GM19455 (cell line): ENCODE measurements at regions not wholly inside any gene's neighbourhood (a gene's known extent, or its start where the extent isn't known, plus 50 kb on each side); places are given as distances from the start of the nearest gene placed in this dataset.
"Not testable (repeated sequence)": the region's sequence is repeated elsewhere in the genome, so short reads cannot be mapped to it uniquely, and the experiment has no call there.

ENCODE experiments used
- ATAC-seq: cut with Tn5 transposase; IDR thresholded peaks from one replicate; pipeline ENCODE4 v1.9.1; 2021; ENCODE audit not compliant: unreplicated experiment

DNA sequence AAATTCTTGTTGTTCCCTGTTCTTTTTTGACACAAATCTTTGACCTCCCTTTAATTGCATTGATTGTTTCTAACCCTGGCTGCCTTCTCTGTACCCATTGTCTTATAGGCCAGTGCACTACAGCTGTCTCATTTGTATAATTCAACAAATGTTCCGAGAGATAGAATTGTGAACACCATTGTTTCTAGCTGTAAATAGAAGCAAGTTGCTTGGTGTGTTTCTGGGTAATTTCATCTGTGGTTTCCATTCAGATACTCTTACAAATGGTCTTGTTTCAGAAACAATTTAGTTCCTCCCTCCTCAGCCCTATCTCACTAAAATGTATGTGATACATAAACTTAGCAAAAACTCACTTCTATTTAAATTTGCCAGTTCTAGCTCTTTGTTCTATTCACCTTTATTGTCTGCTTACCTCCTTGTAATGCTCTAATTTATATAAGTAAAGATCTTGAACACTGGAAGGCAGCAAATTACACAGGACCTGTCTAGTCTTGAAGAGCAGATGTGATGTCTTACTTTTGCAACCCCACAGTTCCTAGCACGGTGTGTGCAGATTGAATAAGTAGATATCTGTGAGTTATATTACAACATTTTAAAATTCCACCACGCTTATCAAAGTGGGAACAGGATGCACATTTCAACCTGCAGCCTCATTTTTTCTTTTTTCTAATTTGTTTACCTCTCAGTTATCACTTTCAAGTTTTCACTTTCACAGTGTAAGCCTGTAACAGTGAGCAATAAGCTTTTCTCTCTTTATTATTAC, 515.6 kb upstream of the ZP4 start:
- no peak for ATAC-seq

DNA sequence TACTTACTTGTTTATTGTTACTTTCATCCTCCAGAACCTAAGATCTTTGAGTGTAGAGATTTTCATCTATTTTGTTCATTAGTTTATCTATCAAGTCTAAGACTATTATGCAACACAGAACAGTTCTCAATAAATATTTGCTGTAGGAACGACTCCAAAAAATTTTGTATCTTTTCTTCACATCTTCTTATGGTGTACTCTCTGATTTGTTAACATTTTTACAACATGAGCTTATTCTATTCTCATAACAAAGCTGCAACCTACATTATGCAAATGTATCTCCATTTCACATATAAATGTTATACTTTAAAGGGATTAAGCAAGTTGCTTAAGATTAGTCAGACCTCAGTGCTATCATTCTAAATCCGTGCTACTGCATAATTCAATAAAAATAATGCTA, 514.2 kb upstream of the ZP4 start:
- ATAC-seq: no peak

DNA sequence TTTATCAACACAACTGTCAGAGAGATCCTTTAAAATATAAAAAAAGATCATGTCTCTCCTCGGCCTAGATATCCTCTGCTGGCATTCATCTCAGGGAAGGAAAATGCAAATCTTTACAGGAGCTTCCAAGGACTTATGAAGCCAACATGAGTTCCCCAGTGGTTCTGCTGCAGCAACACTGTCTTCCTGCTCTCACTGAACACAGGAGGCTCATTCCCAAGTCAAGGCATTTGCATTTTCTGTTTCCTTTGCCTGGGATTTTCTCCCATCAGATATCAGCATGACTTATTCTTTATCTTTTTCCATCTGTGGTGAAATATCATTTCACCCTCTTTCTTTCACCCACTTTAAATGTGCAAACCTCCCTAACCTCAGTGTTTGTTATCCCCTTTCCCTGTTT, 513.8 kb upstream of the ZP4 start:
- ATAC-seq: no peak

DNA sequence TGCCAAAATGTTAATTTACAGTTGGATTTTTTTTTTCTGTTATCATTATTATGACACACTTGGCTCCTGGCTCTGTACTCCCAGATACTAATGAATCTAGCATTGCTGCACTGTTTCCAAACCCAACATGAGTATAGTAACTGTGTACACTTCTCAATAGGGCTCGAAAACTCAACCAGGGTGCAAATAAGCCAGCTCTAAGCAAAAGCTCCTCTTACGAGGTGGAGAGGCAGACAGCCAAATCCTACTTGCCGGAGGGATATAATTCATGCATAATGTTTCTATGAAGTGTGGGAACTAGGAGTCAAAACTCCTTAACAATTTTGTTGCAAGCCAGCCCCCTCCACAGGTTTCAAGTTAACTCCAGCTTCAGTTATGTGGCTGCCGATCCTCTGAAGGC, 510.4 kb upstream of the ZP4 start:
- ATAC-seq: no peak

DNA sequence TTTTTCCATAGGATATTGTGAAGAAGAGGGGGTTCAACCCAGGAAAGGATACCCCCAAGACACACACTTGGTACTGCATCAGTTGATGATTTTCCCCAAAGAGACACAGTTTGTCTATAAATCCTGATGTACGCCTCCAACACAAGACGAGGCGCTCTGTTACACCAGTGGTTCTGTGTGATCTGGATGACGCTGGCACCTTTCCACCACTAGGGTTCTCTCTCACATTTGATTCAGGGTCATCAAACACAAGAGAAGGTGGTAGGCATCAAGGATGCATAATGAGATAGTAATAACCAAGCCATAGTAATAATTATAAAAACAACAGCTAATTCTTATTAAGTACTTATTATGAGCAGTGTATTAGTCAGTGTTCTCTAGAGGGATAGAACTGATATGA, 508.8 kb upstream of the ZP4 start:
- no peak for ATAC-seq

DNA sequence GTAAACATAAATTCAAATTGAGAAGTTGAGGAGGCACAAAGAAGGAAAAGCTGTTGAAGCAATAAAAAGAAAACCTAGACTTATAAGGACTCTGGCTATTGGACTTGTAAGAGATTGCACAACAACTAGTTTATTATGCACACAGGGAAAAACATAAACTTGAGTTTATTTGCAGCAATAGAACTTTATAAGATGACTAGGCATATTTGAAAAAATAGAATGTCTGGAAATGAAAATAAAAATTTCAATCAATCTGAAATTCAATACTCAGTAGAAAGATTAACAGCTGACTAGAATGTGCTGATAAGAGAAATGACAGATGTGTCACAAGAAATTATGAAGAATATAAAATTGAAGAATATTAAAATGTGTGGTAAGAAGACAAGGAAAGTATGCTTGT, 505.4 kb upstream of the ZP4 start:
- no peak for ATAC-seq

DNA sequence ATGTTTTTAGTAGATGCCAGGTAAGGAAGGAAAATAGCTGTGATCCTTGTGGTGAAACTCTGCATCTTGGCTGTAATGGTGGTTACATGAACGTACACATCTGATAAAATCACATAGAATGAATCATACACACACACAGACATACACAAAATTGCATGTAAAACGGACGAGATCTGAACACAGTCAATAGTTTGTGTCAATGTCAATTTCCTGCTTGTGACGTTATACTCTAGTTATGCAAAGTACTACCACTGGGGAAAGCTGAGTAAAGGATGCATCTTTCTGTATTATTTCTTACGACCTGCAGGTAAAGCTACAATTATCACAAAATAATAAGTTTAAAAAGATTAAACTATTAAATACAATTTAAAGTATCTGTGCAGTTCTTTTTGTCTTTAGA, 493.7 kb upstream of the ZP4 start:
- ATAC-seq: no peak

DNA sequence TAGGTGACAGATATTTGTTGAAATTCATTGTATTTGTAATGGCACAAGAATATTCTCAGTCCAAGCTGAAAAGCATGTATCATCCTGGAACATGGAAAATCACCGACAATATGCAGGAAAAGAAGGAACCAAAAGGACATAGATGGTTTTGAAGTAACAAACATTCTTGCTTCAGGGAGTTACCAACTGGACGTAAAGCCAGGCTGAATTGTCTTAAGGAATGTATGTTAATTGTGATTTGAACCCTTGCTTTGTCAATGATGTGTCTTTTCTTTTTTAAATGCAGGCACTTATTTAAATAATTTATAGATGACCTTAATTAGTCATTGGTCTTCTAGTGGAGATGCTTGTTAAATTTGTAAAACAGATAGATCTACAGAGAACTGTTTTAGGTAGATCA, 489.4 kb upstream of the ZP4 start:
- ATAC-seq: no peak

DNA sequence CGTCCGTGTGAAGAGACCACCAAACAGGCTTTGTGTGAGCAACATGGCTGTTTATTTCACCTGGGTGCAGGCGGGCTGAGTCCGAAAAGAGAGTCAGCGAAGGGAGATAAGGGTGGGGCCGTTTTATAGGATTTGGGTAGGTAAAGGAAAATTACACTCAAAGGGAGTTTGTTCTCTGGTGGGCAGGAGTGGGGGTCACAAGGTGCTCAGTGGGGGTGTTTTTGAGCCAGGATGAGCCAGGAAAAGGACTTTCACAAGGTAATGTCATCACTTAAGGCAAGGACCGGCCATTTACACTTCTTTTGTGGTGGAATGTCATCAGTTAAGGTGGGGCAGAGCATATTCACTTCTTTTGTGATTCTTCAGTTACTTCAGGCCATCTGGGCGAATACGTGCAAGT, 488.7 kb upstream of the ZP4 start:
- not testable (repeated sequence) for ATAC-seq

DNA sequence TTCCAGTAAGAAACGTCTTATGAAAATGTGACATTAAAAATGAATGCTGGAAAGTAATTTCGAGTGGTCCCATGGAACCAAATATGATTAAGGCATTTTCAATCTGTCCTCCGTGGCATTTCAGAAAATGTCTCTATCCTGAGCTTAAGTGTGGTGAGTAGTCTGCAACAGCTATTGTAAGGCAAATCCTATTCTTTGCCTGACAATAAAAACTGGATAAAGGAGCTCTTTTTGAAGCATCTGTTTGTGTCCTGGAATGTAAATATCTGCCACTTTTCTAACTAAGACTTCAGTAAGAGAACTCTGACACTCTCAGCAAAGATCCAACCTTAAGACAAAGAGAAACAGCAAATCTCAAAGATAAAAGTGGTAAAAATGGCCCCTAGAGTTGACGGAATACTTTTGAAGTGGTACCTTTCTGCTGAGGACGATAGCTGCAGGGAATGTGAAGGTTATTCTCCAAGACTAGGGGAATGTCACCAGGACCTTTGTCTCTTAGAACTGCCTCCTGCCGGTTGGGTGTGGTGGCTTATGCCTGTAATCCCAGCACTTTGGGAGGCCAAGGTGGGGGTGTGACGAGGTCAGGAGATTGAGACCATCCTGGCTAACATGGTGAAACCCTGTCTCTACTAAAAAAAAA, 486.7 kb upstream of the ZP4 start:
- no peak for ATAC-seq

DNA sequence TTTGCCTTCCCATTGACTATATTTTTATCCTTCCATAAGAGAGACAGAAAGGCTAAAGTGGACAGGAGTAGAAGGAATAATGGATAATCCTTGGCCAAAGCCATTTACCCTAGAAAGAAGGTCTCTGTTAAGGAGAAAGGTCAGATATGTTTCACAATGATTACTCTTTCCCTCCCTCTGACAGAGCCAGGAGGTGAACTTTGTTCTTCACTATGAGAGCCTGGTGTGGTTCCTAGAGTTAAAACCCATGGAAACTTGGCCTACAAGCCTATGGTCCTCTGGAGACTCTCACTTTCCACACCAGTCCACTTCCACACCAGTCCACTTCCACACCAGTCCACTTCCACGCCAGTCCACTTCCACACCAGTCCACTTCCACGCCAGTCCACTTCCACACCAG, 479.9 kb upstream of the ZP4 start:
- ATAC-seq: no peak

DNA sequence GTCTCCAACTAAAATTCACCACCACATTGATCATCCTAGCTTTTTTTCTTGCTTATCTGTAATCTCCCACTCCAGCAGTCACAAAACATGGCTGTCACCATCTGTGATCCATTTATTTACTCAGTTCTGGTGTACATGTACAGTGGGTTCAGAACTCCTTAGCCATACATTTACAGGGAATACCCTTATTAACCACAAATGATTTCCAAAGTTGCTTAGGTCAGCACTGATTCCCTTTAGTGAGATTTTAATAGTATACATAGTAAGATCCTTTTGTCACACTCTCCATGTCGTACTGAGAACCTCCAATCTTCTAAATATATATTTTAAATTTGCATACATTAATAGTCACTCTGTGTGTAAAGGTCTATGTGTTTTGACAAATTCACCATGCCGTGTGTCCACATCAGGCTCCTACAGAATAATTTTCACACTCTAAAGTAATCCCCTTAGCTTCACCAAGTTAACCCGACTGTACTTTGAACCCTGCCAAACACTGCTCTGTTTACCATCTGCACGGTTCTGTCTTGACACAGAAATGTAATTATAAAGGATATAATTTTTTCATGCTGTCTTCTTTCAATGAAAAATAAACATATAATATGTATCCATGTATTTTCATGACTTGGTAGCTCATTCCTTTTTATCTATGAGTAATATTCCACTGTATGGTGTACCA, 473.6 kb upstream of the ZP4 start:
- no peak for ATAC-seq

DNA sequence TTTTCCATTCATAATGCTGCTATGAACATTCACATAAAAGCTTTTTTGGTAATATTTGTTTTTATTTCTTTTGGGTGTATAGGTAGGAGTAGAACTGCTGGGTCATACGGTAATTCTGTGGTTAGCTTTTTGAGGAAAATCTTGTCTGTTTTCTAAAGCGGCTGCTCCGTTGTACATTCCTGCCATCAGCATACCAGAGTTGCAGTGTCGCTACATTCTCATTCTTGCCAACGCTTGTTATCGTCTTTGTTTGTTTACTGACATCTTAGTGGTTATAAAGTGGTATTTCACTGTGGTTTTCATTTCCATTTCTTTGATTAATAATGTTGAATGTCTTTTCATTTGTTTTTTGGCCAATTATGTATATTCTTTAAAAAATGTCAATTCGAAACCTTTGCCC, 469.8 kb upstream of the ZP4 start:
- ATAC-seq: no peak

DNA sequence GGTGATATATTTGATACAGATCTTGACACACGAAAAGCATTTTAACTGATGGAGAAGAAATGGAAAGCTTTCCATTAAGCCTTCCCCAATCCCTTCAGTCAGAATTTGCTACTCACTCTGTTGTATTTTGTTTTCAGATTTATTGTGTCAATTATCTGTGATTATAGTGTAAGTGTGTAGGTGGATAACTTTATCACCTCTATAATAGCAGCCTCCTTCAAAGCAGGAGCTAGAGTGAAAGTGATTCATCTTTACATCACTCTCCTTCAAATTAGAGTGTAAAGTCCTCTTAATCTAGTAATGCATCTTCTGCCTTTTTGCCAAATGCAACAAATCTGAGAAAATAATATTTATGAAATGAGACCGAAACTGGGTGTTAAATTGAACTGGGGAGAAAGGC, 459.7 kb upstream of the ZP4 start:
- no peak for ATAC-seq

DNA sequence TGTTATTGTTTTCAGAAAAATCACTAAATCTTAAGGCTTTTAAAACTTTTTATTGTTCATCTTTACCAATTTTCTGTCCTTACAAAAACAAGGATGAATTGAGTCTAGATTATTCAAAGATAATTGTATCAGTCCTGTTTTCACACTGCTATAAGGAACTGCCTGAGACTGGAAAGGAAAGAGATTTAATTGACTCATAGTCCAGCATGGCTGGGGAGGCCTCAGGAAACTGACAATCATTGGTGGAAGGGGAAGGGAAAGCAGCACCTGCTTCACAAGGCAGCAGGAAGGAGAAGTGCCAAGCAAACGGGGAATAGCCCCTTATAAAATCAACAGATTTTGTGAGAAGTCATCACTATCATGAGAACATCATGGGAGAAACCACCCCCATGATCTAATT, 455.6 kb upstream of the ZP4 start:
- ATAC-seq: no peak

DNA sequence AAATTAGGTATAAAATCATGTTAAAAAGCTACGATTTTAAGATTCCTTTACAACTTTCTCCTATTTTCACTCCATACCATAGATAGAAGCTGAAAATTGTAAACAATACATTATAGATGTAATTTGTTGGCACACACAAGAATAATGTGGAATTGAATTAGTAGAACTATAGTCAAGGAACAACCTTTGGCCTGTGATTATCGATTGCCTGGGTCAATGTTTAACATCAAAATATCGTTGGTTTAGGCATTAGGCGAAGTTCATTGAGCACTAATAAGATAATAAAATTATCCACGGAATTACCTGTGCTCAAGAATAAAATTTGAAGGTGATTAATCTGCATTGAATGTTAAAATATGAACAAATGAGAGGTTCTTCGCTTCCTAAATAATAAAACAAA, 455.1 kb upstream of the ZP4 start:
- no peak for ATAC-seq

DNA sequence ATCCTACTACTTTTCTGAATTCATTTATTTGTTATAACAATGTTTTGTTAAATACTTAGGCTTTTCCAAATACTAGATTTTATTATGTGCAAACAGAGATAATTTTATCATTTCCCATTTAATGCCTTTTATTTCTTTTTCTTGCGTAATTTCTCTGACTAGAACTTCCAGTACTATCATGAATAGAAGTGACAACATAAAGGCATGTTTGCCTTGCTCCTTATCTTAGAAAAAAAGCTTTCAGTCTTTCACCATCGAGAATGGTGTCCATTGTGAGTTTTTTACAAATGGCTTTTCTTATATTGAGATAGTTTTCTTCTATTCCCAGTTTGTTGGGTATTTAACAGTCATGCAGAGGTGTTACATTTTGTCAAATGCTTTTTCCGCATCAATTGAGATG, 453.1 kb upstream of the ZP4 start:
- no peak for ATAC-seq

DNA sequence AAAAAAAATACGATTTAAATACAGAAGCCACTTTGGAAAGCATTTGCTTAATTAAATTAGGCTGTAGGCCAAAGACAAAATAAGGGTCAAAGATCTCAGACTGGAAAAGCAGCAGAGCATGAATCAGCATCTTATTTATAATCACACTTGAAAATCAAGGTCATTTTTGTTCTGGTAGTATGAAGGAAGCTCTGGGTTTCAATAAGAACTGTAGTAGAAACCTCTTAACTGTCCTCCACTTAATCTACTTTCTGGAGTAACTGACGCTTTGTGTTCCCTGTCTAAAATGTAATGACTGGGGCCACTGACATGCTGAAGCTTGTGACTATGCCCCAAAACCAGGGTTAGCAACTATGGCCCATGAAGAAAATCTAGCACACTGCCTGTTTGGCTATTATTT, 450.7 kb upstream of the ZP4 start:
- no peak for ATAC-seq

DNA sequence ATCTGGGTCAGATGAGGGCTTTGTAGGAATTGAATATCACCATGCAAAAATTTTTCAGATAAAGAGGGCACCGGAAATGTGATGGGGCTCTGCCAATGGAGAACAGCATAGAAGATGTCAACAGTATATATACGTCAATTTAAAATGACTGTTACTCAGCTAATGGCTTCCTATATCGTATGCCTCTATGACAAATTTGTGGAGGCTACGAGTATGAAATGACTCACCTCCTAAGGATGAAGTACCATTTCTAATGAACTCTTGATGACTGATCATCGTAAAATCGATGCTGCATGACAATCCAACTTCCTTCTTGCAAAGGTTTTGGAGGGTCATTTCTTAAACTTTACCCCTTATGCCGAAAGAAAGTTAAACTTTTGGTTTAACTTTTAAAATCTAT, 450.3 kb upstream of the ZP4 start:
- ATAC-seq: no peak

DNA sequence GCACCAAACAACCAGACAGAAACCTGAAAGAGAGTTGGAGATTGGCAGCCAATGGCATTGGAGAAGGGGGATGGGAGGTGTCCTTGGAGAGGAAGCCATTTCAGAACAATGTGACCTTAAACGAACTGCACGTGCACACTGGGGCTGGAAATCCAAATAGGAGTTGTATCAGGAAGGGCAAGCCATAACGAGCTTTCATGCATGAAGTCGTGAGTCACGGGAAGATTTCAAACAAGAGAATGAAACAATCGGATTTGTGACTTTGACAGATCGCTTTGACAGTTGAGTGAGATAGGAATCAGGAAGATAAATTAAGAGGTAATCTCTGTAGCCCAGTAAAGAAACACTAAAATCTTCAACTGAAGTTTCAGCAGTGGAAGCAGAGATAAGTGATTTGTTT, 445.8 kb upstream of the ZP4 start:
- ATAC-seq: no peak

DNA sequence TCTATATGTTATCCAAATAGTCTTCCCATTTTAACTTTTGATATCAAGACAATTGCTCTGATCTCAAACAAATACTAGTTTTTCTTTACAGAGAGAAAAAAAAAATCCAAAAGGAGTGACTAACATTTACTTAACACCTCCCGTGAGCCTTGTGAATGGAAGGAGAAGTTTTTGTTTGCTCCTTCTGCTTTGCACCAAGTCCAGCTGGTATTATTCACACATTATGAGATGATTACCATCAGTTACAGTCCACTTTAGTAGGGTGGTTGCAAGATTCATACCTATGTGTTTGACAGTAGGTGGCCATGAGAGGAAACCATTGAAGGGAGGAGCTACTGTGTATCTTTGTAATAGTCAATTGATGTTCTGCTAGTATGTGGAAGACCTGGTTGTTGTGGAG, 443.4 kb upstream of the ZP4 start:
- no peak for ATAC-seq

DNA sequence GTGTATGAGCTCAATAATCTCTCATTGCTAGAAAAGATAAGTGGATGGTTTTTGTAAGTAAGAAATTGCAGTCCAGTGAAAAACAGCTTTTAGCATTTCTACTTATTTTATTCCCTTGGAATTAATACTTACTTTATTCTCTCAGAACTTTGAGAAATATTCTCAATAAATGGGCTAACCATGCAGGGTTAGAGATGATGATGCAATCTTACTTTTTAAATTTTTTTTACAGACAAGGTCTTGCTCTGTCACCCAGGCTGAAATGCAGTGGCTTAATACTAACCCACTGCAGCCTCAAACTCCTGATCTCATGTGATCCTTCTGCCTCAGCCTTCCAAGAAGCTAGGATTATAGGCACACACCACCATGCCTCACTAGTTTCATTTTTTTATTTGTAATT, 440.8 kb upstream of the ZP4 start:
- no peak for ATAC-seq

DNA sequence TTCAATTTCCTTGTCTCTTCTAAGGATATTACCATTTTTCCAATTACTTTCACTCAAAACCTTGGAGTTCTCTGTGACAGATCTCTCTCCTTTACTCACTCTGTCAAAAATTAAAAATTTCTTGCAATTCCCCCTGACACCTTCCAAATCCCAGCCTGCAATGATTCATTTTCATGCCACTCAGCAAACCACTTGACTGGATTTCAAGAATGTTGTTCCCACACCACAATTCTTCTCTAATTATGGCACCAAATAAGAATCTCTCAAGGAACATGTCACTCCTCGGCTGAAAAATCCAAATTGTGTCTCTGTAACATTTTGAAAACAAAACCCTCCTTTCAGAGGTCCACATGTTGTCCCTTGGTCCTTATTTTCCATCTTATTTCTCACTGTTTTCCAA, 438.9 kb upstream of the ZP4 start:
- no peak for ATAC-seq
